Stimulated activated memory B cell treated with anti-CD40 and anti-IgM and Interleukin-4, amounts not matched to agents 10 μg/mL and 1 μg/mL and 100 μg/mL, for 72 hours (primary cell): ENCODE measurements at regions not wholly inside any gene's neighbourhood (a gene's known extent, or its start where the extent isn't known, plus 50 kb on each side); places are given as distances from the start of the nearest gene placed in this dataset.
"Not testable (repeated sequence)": the region's sequence is repeated elsewhere in the genome, so short reads cannot be mapped to it uniquely, and the experiment has no call there.

Experiments
- ATAC-seq: fragments of 150-1000 bp; cut with Tn5 transposase; 2 replicates; pipeline ENCODE4 v1.10.0; 2021
- H3K27ac Mint-ChIP-seq: one replicate; pipeline ENCODE4 v1.8.0; 2022; ENCODE audit warnings: mild to moderate bottlenecking, mixed read lengths
- H3K27me3 Mint-ChIP-seq: one replicate; pipeline ENCODE4 v1.8.0; 2022; ENCODE audit warnings: mixed read lengths
- H3K36me3 Mint-ChIP-seq: one replicate; pipeline ENCODE4 v1.8.0; 2022; ENCODE audit warnings: mixed read lengths
- H3K4me1 Mint-ChIP-seq: one replicate; pipeline ENCODE4 v1.8.0; 2022; ENCODE audit warnings: mixed read lengths
- H3K4me3 Mint-ChIP-seq: one replicate; pipeline ENCODE4 v1.8.0; 2022; ENCODE audit warnings: mild to moderate bottlenecking, moderate library complexity, mixed read lengths
- H3K9me3 Mint-ChIP-seq: one replicate; pipeline ENCODE4 v1.8.0; 2022; ENCODE audit warnings: mixed read lengths

- H3K27me3 Mint-ChIP-seq: no peaks in the 10 kb centered on the region
Observed at GRCh38 chr18:39296293-39296888, 1730.8 kb upstream of the CELF4 start.

GRCh38 chr18:39276764-39277163 lies 1711.2 kb upstream of the CELF4 start:
- H3K4me3 Mint-ChIP-seq: no peak overlapping the region
- H3K36me3 Mint-ChIP-seq: no peaks in the 10 kb centered on the region
- H3K27me3 Mint-ChIP-seq: no peaks in the 10 kb centered on the region
- ATAC-seq: no peak
- H3K27ac Mint-ChIP-seq: no peak overlapping the region
- H3K4me1 Mint-ChIP-seq: no peaks in the 10 kb centered on the region
- H3K9me3 Mint-ChIP-seq: no peaks in the 10 kb centered on the region

More at GRCh38 chr18:39296293-39296888, 1730.8 kb upstream of the CELF4 start:
- Mint-ChIP-seq H3K36me3 (no peaks in the 10 kb centered on the region), H3K9me3 (peaks cover 6% of the 10 kb centered on the region), H3K4me1 (no peaks in the 10 kb centered on the region), H3K4me3 (no peak overlapping the region), H3K27ac (no peak overlapping the region)
- ATAC-seq: no peak

- H3K9me3 Mint-ChIP-seq: no peaks in the 10 kb centered on the region
- no peak overlapping the region for H3K4me3 Mint-ChIP-seq
- no peaks in the 10 kb centered on the region for H3K4me1 Mint-ChIP-seq
- ATAC-seq: no peak
- no peak overlapping the region for H3K27ac Mint-ChIP-seq
- no peaks in the 10 kb centered on the region for H3K36me3 Mint-ChIP-seq
- no peaks in the 10 kb centered on the region for H3K27me3 Mint-ChIP-seq
Observed at GRCh38 chr18:39274535-39274934, 1708.9 kb upstream of the CELF4 start.

GRCh38 chr18:39272230-39272629 lies 1706.6 kb upstream of the CELF4 start:
- Mint-ChIP-seq H3K27me3 (no peaks in the 10 kb centered on the region), H3K4me3 (no peak overlapping the region), H3K36me3 (no peaks in the 10 kb centered on the region), H3K4me1 (no peaks in the 10 kb centered on the region), H3K9me3 (no peaks in the 10 kb centered on the region), H3K27ac (no peak overlapping the region)
- ATAC-seq: no peak

- Mint-ChIP-seq H3K27ac (no peak overlapping the region), H3K27me3 (no peaks in the 10 kb centered on the region), H3K36me3 (no peaks in the 10 kb centered on the region), H3K4me3 (no peak overlapping the region), H3K9me3 (no peaks in the 10 kb centered on the region), H3K4me1 (no peaks in the 10 kb centered on the region)
- ATAC-seq: no peak
Observed at GRCh38 chr18:39271654-39272053, 1706.1 kb upstream of the CELF4 start.

GRCh38 chr18:39260565-39260964 lies 1695.0 kb upstream of the CELF4 start:
- peaks cover 12% of the 10 kb centered on the region for H3K9me3 Mint-ChIP-seq
- no peak overlapping the region for H3K4me3 Mint-ChIP-seq
- H3K27me3 Mint-ChIP-seq: no peaks in the 10 kb centered on the region
- no peaks in the 10 kb centered on the region for H3K36me3 Mint-ChIP-seq
- H3K4me1 Mint-ChIP-seq: no peaks in the 10 kb centered on the region
- no peak for ATAC-seq
- no peak overlapping the region for H3K27ac Mint-ChIP-seq

GRCh38 chr18:39259736-39260135 lies 1694.1 kb upstream of the CELF4 start:
- no peak overlapping the region for H3K27ac Mint-ChIP-seq
- ATAC-seq: no peak
- H3K4me1 Mint-ChIP-seq: no peaks in the 10 kb centered on the region
- H3K9me3 Mint-ChIP-seq: peaks cover 11% of the 10 kb centered on the region
- no peaks in the 10 kb centered on the region for H3K27me3 Mint-ChIP-seq
- no peak overlapping the region for H3K4me3 Mint-ChIP-seq
- H3K36me3 Mint-ChIP-seq: no peaks in the 10 kb centered on the region

GRCh38 chr18:39244242-39244641 lies 1678.6 kb upstream of the CELF4 start:
- Mint-ChIP-seq H3K9me3 (peaks cover 3% of the 10 kb centered on the region), H3K4me3 (no peak overlapping the region), H3K36me3 (no peaks in the 10 kb centered on the region), H3K4me1 (no peaks in the 10 kb centered on the region), H3K27ac (no peak overlapping the region), H3K27me3 (no peaks in the 10 kb centered on the region)
- no peak for ATAC-seq

GRCh38 chr18:39241534-39241933 lies 1675.9 kb upstream of the CELF4 start:
- ATAC-seq: no peak
- Mint-ChIP-seq H3K27ac (no peak overlapping the region), H3K36me3 (no peaks in the 10 kb centered on the region), H3K9me3 (no peaks in the 10 kb centered on the region), H3K27me3 (no peaks in the 10 kb centered on the region), H3K4me3 (no peak overlapping the region), H3K4me1 (no peaks in the 10 kb centered on the region)

- no peaks in the 10 kb centered on the region for H3K4me1 Mint-ChIP-seq
- no peak overlapping the region for H3K27ac Mint-ChIP-seq
- no peaks in the 10 kb centered on the region for H3K36me3 Mint-ChIP-seq
- H3K4me3 Mint-ChIP-seq: no peak overlapping the region
- H3K9me3 Mint-ChIP-seq: no peaks in the 10 kb centered on the region
- H3K27me3 Mint-ChIP-seq: no peaks in the 10 kb centered on the region
- ATAC-seq: no peak
Observed at GRCh38 chr18:39238981-39239660, 1673.5 kb upstream of the CELF4 start.

- no peaks in the 10 kb centered on the region for H3K9me3 Mint-ChIP-seq
- H3K4me3 Mint-ChIP-seq: no peak overlapping the region
- no peaks in the 10 kb centered on the region for H3K27me3 Mint-ChIP-seq
- H3K27ac Mint-ChIP-seq: no peak overlapping the region
- H3K36me3 Mint-ChIP-seq: no peaks in the 10 kb centered on the region
- ATAC-seq: peak; percentile 45
- no peaks in the 10 kb centered on the region for H3K4me1 Mint-ChIP-seq
Observed at GRCh38 chr18:39235118-39235719, 1669.6 kb upstream of the CELF4 start.

GRCh38 chr18:39232937-39233336 lies 1667.3 kb upstream of the CELF4 start:
- H3K4me3 Mint-ChIP-seq: no peak overlapping the region
- H3K4me1 Mint-ChIP-seq: no peaks in the 10 kb centered on the region
- ATAC-seq: no peak
- no peak overlapping the region for H3K27ac Mint-ChIP-seq
- H3K27me3 Mint-ChIP-seq: no peaks in the 10 kb centered on the region
- H3K36me3 Mint-ChIP-seq: no peaks in the 10 kb centered on the region
- peaks cover 5% of the 10 kb centered on the region for H3K9me3 Mint-ChIP-seq

- no peak for ATAC-seq
- Mint-ChIP-seq H3K4me3 (no peak overlapping the region), H3K4me1 (no peaks in the 10 kb centered on the region), H3K27ac (no peak overlapping the region), H3K36me3 (no peaks in the 10 kb centered on the region), H3K27me3 (no peaks in the 10 kb centered on the region), H3K9me3 (peaks cover 5% of the 10 kb centered on the region)
Observed at GRCh38 chr18:39232490-39232889, 1666.9 kb upstream of the CELF4 start.

- Mint-ChIP-seq H3K4me1 (no peaks in the 10 kb centered on the region), H3K36me3 (no peaks in the 10 kb centered on the region), H3K4me3 (no peak overlapping the region), H3K27ac (no peak overlapping the region), H3K9me3 (peaks cover 8% of the 10 kb centered on the region), H3K27me3 (no peaks in the 10 kb centered on the region)
- ATAC-seq: no peak
Observed at GRCh38 chr18:39230086-39230803, 1664.6 kb upstream of the CELF4 start.

- not testable (repeated sequence) for H3K9me3 Mint-ChIP-seq, ATAC-seq
Observed at GRCh38 chr18:39227769-39228168, 1662.2 kb upstream of the CELF4 start.

More at GRCh38 chr18:39227769-39228168, 1662.2 kb upstream of the CELF4 start:
- not testable (repeated sequence) for H3K4me3 Mint-ChIP-seq, H3K4me1 Mint-ChIP-seq, H3K27me3 Mint-ChIP-seq, H3K27ac Mint-ChIP-seq, H3K36me3 Mint-ChIP-seq
